Activated CD8-positive, alpha-beta T cell treated with anti-CD3 and anti-CD28 coated beads for 36 hours (primary cell): ENCODE measurements at regions not wholly inside any gene's neighbourhood (a gene's known extent, or its start where the extent isn't known, plus 50 kb on each side); places are given as distances from the start of the nearest gene placed in this dataset.

Experiments
- ATAC-seq: fragments of 200-7000 bp; cut with Tn5 transposase; one replicate; pipeline ENCODE4 v1.10.0; 2021; ENCODE audit warnings: mild to moderate bottlenecking, moderate library complexity
- CTCF ChIA-PET: fragments of 350-600 bp; sonication (Branson Sonifier 250); formaldehyde crosslinking; loops from one replicate; lab custom pipeline; 2021; ENCODE audit warnings: antibody characterized with exemption; lab: Charles Lee
- POLR2A ChIA-PET: fragments of 350-600 bp; sonication (Branson Sonifier 250); formaldehyde crosslinking; loops from one replicate; lab custom pipeline; 2021; ENCODE audit warnings: antibody characterized with exemption; lab: Charles Lee
- DNase-seq: peaks from one replicate; pipeline ENCODE4 v3.0.0-alpha.2; 2020
- H3K27ac Mint-ChIP-seq: one replicate; pipeline ENCODE4 v1.8.0; 2021; ENCODE audit warnings: mild to moderate bottlenecking, mixed read lengths
- H3K27me3 Mint-ChIP-seq: one replicate; pipeline ENCODE4 v1.8.0; 2021; ENCODE audit warnings: mixed read lengths
- H3K36me3 Mint-ChIP-seq: one replicate; pipeline ENCODE4 v1.8.0; 2021; ENCODE audit warnings: low read depth, mixed read lengths
- H3K4me1 Mint-ChIP-seq: one replicate; pipeline ENCODE4 v1.8.0; 2021; ENCODE audit warnings: low read depth, mixed read lengths
- H3K4me3 Mint-ChIP-seq: one replicate; pipeline ENCODE4 v1.8.0; 2021; ENCODE audit warnings: mild to moderate bottlenecking, moderate library complexity, mixed read lengths
- H3K9me3 Mint-ChIP-seq: one replicate; pipeline ENCODE4 v1.8.0; 2021; ENCODE audit warnings: mixed read lengths
- CTCF ChIP-seq: fragments of 200-600 bp; IDR thresholded peaks from one replicate; pipeline ENCODE4 v1.8.0; 2022; ENCODE audit warnings: antibody characterized with exemption, mild to moderate bottlenecking
- intact Hi-C: fragments of 100-400 bp; cut with micrococcal nuclease; formaldehyde crosslinking; loops from one replicate; pipeline ENCODE4 v1.10.0; 2022

GRCh38 chrY:9018401-9018800 lies 318.9 kb upstream of the TSPY4 start:
- no peaks in the 10 kb centered on the region for H3K36me3 Mint-ChIP-seq
- no peaks in the 10 kb centered on the region for H3K4me1 Mint-ChIP-seq
- ChIA-PET CTCF (no interaction called here), POLR2A (no interaction called here)
- no peak for TF ChIP-seq CTCF
- ATAC-seq (no peak), DNase-seq (no peak)
- H3K27me3 Mint-ChIP-seq: no peaks in the 10 kb centered on the region
- no peak overlapping the region for H3K4me3 Mint-ChIP-seq
- intact Hi-C loops: no loop called here
- H3K27ac Mint-ChIP-seq: no peak overlapping the region
- H3K9me3 Mint-ChIP-seq: no peaks in the 10 kb centered on the region

GRCh38 chrY:9027729-9028375 lies 309.4 kb upstream of the TSPY4 start:
- Mint-ChIP-seq H3K27me3 (no peaks in the 10 kb centered on the region), H3K36me3 (no peaks in the 10 kb centered on the region), H3K27ac (no peak overlapping the region), H3K4me3 (no peak overlapping the region), H3K4me1 (no peaks in the 10 kb centered on the region), H3K9me3 (peaks cover 3% of the 10 kb centered on the region)
- ATAC-seq (no peak), DNase-seq (no peak)
- intact Hi-C loops: no loop called here
- ChIA-PET CTCF (no interaction called here), POLR2A (no interaction called here)
- no peak for TF ChIP-seq CTCF

GRCh38 chrY:9029929-9030328 lies 307.3 kb upstream of the TSPY4 start:
- no peaks in the 10 kb centered on the region for H3K27me3 Mint-ChIP-seq
- H3K27ac Mint-ChIP-seq: no peak overlapping the region
- H3K4me1 Mint-ChIP-seq: no peaks in the 10 kb centered on the region
- no peaks in the 10 kb centered on the region for H3K36me3 Mint-ChIP-seq
- H3K9me3 Mint-ChIP-seq: peaks cover 3% of the 10 kb centered on the region
- CTCF ChIA-PET: no interaction called here
- POLR2A ChIA-PET: no interaction called here
- intact Hi-C loops: no loop called here
- no peak for ATAC-seq
- no peak overlapping the region for H3K4me3 Mint-ChIP-seq
- DNase-seq: no peak
- TF ChIP-seq CTCF: no peak

GRCh38 chrY:9034217-9034616 lies 303.0 kb upstream of the TSPY4 start:
- Mint-ChIP-seq H3K27me3 (no peaks in the 10 kb centered on the region), H3K9me3 (peaks cover 3% of the 10 kb centered on the region), H3K36me3 (no peaks in the 10 kb centered on the region), H3K27ac (no peak overlapping the region), H3K4me3 (no peak overlapping the region), H3K4me1 (no peaks in the 10 kb centered on the region)
- intact Hi-C loops: no loop called here
- ATAC-seq (no peak), DNase-seq (no peak)
- TF ChIP-seq CTCF: no peak
- POLR2A ChIA-PET: no interaction called here
- CTCF ChIA-PET: no interaction called here

- no peak for TF ChIP-seq CTCF
- no peaks in the 10 kb centered on the region for H3K4me1 Mint-ChIP-seq
- H3K27ac Mint-ChIP-seq: no peak overlapping the region
- no peaks in the 10 kb centered on the region for H3K27me3 Mint-ChIP-seq
- intact Hi-C loops: no loop called here
- POLR2A ChIA-PET: no interaction called here
- H3K4me3 Mint-ChIP-seq: no peak overlapping the region
- H3K36me3 Mint-ChIP-seq: no peaks in the 10 kb centered on the region
- DNase-seq: no peak
- CTCF ChIA-PET: no interaction called here
- H3K9me3 Mint-ChIP-seq: peaks cover 3% of the 10 kb centered on the region
- ATAC-seq: no peak
Observed at GRCh38 chrY:9035246-9035645, 302.0 kb upstream of the TSPY4 start.
